ENCODE measurements at regions not wholly inside any gene's neighbourhood (a gene's known extent, or its start where the extent isn't known, plus 50 kb on each side); places are given as distances from the start of the nearest gene placed in this dataset.

- Histone ChIP-seq H2AFZ (ENCODE audit: low read depth, low read length, severe bottlenecking) (no peak overlapping the region), H3K9me2 (replicated peaks; ENCODE audit: insufficient read depth, low read length) (no peaks in the 10 kb centered on the region), H3K79me2 (ENCODE audit: insufficient read depth, low read length) (no peaks in the 10 kb centered on the region), H3K27me3 (ENCODE audit: low read length) (no peaks in the 10 kb centered on the region), H3F3A (ENCODE audit: insufficient read depth) (no peaks in the 10 kb centered on the region), H4K20me1 (ENCODE audit: low read depth, low read length) (no peaks in the 10 kb centered on the region), H3K36me3 (ENCODE audit: low read length) (no peaks in the 10 kb centered on the region), H3K4me3 (ENCODE audit: insufficient read depth, low read length, poor library complexity, severe bottlenecking) (no peak overlapping the region), H3K9ac (ENCODE audit: low read length) (no peak overlapping the region), H3K9me3 (ENCODE audit: insufficient read depth, low read length) (no peaks in the 10 kb centered on the region), H3K27ac (ENCODE audit: low read depth, low read length) (no peak overlapping the region), H3K4me2 (ENCODE audit: low read depth, low read length, poor library complexity, severe bottlenecking) (no peak overlapping the region)
- TF ChIP-seq CTCF (IDR thresholded peaks at IDR 0.05; ENCODE audit: insufficient read depth, low read length, poor library complexity, severe bottlenecking) (no peak), EZH2phosphoT487 (conservative IDR thresholded peaks at IDR 0.05; ENCODE audit: low read length) (no peak)
These were observed 644.4 kb downstream of the BRD1 start for GRCh38 chr22:49183208-49183825.

DNA sequence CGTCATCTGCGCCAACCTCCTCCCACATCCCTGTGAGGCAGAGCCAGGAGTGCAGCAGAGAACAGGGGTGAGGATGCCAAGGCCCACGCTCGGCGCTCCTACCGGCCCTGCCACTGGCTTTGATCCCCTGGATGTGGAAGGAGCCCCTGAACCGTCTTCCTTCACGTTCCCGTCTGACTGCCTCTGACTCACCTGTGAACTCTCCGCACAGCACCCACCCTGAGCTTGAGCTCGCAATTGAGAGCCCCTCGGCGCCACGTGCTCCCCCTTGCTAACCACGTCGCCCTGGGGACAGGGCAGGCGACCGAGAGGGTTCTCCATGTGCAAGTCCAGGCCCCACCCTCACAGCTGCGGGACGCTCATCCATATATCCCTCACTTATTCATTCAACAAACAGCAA is 645.3 kb downstream of the BRD1 start:
- no peaks in the 10 kb centered on the region for H3K27me3 ChIP-seq (ENCODE audit: low read length)
- no peak overlapping the region for H2AFZ ChIP-seq (ENCODE audit: low read depth, low read length, severe bottlenecking)
- H3K9me2 ChIP-seq (replicated peaks; ENCODE audit: insufficient read depth, low read length) = no peaks in the 10 kb centered on the region
- no peaks in the 10 kb centered on the region for H3K36me3 ChIP-seq (ENCODE audit: low read length)
- H3K9me3 ChIP-seq (ENCODE audit: insufficient read depth, low read length) = no peaks in the 10 kb centered on the region
- no peaks in the 10 kb centered on the region for H4K20me1 ChIP-seq (ENCODE audit: low read depth, low read length)
- H3K79me2 ChIP-seq (ENCODE audit: insufficient read depth, low read length) = no peaks in the 10 kb centered on the region
- no peak overlapping the region for H3K9ac ChIP-seq (ENCODE audit: low read length)
- TF ChIP-seq EZH2phosphoT487 (conservative IDR thresholded peaks at IDR 0.05; ENCODE audit: low read length) (no peak), CTCF (IDR thresholded peaks at IDR 0.05; ENCODE audit: insufficient read depth, low read length, poor library complexity, severe bottlenecking) (no peak)
- H3K4me2 ChIP-seq (ENCODE audit: low read depth, low read length, poor library complexity, severe bottlenecking) = no peak overlapping the region
- no peak overlapping the region for H3K27ac ChIP-seq (ENCODE audit: low read depth, low read length)
- no peak overlapping the region for H3K4me3 ChIP-seq (ENCODE audit: insufficient read depth, low read length, poor library complexity, severe bottlenecking)
- no peaks in the 10 kb centered on the region for H3F3A ChIP-seq (ENCODE audit: insufficient read depth)

- Histone ChIP-seq H3K9me2 (replicated peaks; ENCODE audit: insufficient read depth, low read length) (no peaks in the 10 kb centered on the region), H3K4me2 (ENCODE audit: low read depth, low read length, poor library complexity, severe bottlenecking) (no peak overlapping the region), H3K9me3 (ENCODE audit: insufficient read depth, low read length) (no peaks in the 10 kb centered on the region), H3K9ac (ENCODE audit: low read length) (no peak overlapping the region), H3K4me3 (ENCODE audit: insufficient read depth, low read length, poor library complexity, severe bottlenecking) (no peak overlapping the region), H3K27me3 (ENCODE audit: low read length) (no peaks in the 10 kb centered on the region), H2AFZ (ENCODE audit: low read depth, low read length, severe bottlenecking) (no peak overlapping the region), H3K36me3 (ENCODE audit: low read length) (no peaks in the 10 kb centered on the region), H3K27ac (ENCODE audit: low read depth, low read length) (no peak overlapping the region), H3F3A (ENCODE audit: insufficient read depth) (no peaks in the 10 kb centered on the region), H3K79me2 (ENCODE audit: insufficient read depth, low read length) (no peaks in the 10 kb centered on the region), H4K20me1 (ENCODE audit: low read depth, low read length) (no peaks in the 10 kb centered on the region)
- TF ChIP-seq CTCF (IDR thresholded peaks at IDR 0.05; ENCODE audit: insufficient read depth, low read length, poor library complexity, severe bottlenecking) = no peak
- TF ChIP-seq EZH2phosphoT487 (conservative IDR thresholded peaks at IDR 0.05; ENCODE audit: low read length) = no peak
These were observed 645.7 kb downstream of the BRD1 start for GRCh38 chr22:49181942-49182341.
